RWPE1 (cell line): ENCODE measurements at regions not wholly inside any gene's neighbourhood (a gene's known extent, or its start where the extent isn't known, plus 50 kb on each side); places are given as distances from the start of the nearest gene placed in this dataset.
"Not testable (repeated sequence)": the region's sequence is repeated elsewhere in the genome, so short reads cannot be mapped to it uniquely, and the experiment has no call there.

Source experiments
- CTCF ChIA-PET: fragments of 350-600 bp; sonication (Branson Sonifier 250); formaldehyde crosslinking; extraction: SDS; loops from one replicate; lab custom pipeline; 2021; lab: Yijun Ruan, JAX
- POLR2A ChIA-PET: fragments of 400-600 bp; formaldehyde crosslinking; extraction: SDS; loops from one replicate; lab custom pipeline; 2020; ENCODE audit warnings: antibody characterized with exemption; ENCODE audit not compliant: low non-redundant PET; lab: Yijun Ruan, JAX
- DNase-seq: peaks from one replicate; pipeline ENCODE4 v3.0.0; 2012; ENCODE audit warnings: low spot score
- H3K27ac ChIP-seq: fragments of 450-650 bp; 2 replicates; pipeline ENCODE4 v1.5.1; 2017
- TF ChIP-seq, protein P1 (sequence below): fragments of 450-650 bp; conservative IDR thresholded peaks from 2 replicates; pipeline ENCODE4 v1.5.1; 2017; ENCODE audit warnings: low read depth, mild to moderate bottlenecking

DNA sequence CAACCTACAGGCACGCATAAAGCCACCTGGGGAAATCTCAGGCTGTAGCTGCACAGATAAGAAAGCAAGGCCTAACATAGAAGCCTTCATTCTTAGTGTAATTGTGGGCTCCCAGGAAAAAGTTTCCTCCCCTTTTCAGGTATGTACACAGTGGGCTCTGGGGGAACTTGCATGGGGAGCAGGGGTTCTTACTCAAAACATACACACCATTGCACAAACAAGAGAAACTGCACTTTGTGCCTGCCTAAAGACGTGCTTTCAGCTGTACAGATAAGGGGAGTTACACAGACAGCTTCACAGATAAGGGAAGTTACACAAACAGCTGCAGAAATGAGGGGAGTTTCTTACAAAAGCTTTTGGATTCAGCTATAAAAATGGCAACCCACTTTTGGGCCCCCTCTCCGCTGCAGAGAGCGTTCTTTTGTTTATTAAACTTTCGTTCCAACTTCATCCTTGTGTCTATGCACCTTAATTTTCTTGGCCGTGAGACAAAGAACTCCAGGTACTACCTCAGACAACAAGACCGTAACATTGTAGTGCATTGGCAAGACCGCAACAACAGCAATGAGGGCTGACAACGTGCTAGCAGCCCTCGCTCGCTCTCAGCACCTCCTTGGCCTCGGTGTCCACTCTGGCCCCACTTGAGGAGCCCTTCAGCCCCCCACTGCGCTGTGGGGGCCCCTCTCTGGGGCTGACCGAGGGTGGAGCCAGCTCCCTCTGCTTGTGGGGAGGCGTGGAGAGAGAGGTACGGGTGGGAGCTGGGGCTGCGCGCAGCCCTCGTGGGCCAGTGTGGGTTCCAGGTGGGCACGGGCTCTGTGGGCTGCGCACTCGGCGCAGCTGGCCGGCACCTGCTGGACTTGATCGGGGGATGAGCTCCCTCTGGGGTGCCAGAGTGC is 317.5 kb downstream of the RAPGEF2 start:
- no peak overlapping the region for H3K27ac ChIP-seq
- POLR2A ChIA-PET = no interaction called here
- CTCF ChIA-PET = interaction anchor here (0.5 kb wide), 1 partner anchor 221 kb away, joined by 3 read pairs; no protein-coding TSS in a partner anchor
- TF ChIP-seq, protein P1, sequence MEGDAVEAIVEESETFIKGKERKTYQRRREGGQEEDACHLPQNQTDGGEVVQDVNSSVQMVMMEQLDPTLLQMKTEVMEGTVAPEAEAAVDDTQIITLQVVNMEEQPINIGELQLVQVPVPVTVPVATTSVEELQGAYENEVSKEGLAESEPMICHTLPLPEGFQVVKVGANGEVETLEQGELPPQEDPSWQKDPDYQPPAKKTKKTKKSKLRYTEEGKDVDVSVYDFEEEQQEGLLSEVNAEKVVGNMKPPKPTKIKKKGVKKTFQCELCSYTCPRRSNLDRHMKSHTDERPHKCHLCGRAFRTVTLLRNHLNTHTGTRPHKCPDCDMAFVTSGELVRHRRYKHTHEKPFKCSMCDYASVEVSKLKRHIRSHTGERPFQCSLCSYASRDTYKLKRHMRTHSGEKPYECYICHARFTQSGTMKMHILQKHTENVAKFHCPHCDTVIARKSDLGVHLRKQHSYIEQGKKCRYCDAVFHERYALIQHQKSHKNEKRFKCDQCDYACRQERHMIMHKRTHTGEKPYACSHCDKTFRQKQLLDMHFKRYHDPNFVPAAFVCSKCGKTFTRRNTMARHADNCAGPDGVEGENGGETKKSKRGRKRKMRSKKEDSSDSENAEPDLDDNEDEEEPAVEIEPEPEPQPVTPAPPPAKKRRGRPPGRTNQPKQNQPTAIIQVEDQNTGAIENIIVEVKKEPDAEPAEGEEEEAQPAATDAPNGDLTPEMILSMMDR = no peak
- DNase-seq = no peak

GRCh38 chr4:159421058-159421419 is 318.2 kb downstream of the RAPGEF2 start:
- DNase-seq, H3K27ac ChIP-seq, CTCF ChIA-PET, POLR2A ChIA-PET: not testable (repeated sequence)

- TF ChIP-seq, protein P1 = no peak
- DNase-seq = no peak
- no peak overlapping the region for H3K27ac ChIP-seq
- CTCF ChIA-PET = interaction anchor here (0.7 kb wide), 1 partner anchor 21 kb away, joined by 3 read pairs; no protein-coding TSS in a partner anchor
- POLR2A ChIA-PET = no interaction called here
Observed at GRCh38 chr4:159422019-159422418, 319.1 kb downstream of the RAPGEF2 start.

DNA sequence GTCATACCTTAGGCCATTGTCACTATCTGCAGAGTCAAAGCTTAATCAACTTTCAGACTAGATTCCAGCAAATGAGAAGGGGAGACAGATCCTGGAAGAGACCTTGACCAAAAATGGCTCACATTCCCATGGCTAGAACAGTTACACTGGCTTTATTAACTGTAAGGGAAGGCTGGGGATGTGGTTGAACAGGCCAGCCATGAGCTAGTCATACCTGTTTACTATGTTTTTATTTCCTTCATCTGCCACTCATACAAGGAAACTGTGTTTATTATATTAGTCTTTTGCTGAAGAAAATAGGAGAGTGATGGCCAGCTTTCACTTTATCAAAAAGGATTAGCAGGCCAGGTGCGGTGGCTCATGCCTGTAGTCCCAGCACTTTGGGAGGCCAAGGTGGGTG is 319.7 kb downstream of the RAPGEF2 start:
- H3K27ac ChIP-seq = no peak overlapping the region
- DNase-seq = no peak
- CTCF ChIA-PET = interaction anchor here (0.7 kb wide), 1 partner anchor 22 kb away, joined by 3 read pairs; no protein-coding TSS in a partner anchor
- POLR2A ChIA-PET = no interaction called here
- TF ChIP-seq, protein P1 = no peak

GRCh38 chr4:159425737-159426305 is 322.9 kb downstream of the RAPGEF2 start:
- CTCF ChIA-PET = no interaction called here
- TF ChIP-seq, protein P1 = no peak
- DNase-seq = no peak
- POLR2A ChIA-PET = no interaction called here
- no peak overlapping the region for H3K27ac ChIP-seq

DNA sequence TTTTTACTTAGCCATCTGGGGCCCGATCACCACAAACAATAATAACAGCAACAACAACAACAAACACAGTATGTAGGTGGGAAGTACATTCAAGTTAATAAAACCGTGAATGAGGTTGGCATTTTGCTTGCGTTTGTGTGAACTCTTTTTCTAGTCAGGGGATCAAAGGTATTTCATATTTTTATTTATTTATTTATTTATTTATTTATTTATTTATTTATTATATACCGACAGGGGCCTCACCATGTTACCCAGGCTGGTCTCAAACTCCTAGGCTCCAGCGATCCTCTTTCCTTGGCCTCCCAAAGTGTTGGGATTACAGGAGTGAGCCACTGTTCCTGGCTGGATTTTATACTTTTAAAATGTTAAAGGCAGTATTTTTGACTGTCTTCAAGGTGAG is 325.4 kb downstream of the RAPGEF2 start:
- ChIA-PET CTCF (no interaction called here), POLR2A (no interaction called here)
- DNase-seq = no peak
- no peak overlapping the region for H3K27ac ChIP-seq
- TF ChIP-seq, protein P1 = no peak
